ENCODE measurements at regions not wholly inside any gene's neighbourhood (a gene's known extent, or its start where the extent isn't known, plus 50 kb on each side); places are given as distances from the start of the nearest gene placed in this dataset.

DNA sequence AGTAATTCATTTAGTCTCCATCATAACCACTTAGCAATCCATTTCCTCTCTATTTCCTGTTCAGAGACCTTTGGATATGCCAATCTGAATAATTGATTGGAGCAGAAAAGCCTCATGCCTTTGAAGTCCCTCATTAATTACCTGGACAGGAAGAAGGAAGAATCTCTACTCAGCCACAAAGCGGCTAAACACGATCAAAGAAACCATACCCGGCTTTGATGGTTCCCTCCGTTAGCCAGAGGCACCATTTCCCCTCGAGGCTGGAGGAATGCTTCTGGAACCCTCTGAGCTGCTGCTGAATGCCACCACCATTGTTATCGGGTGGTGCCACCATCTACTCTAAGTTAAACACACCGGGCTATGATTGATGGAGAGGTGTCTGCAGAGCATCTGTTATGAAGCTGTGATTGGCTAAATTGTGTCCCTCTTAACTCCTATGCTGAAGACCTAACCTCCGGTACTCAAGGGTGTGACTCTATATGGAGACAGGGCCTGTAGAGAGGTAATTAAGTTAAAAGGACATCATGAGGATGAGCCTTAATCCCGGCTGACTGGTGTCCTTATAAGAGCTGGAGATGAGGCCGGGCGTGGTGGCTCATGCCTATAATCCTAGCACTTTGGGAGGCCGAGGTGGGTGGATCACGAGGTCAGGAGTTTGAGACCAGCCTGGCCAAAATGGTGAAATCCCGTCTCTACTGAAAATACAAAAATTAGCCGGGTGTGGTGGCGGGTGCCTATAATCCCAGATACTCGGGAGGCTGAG, 168.6 kb downstream of the CTTN start:
- H3K36me3 ChIP-seq (ENCODE audit: control insufficient read depth, insufficient read depth, low read length) = no peaks in the 10 kb centered on the region
- H4K20me1 ChIP-seq (replicated peaks; ENCODE audit: control insufficient read depth, insufficient read depth, low read length) = no peaks in the 10 kb centered on the region
- H3K79me2 ChIP-seq (ENCODE audit: control insufficient read depth, insufficient read depth, low read length) = no peaks in the 10 kb centered on the region
- H3K9me3 ChIP-seq (replicated peaks; ENCODE audit: control insufficient read depth, insufficient read depth, low read depth, low read length) = no peaks in the 10 kb centered on the region
- no TSS peak for BruUV-seq (replicated peaks)
- H2AFZ ChIP-seq (ENCODE audit: low read depth, low read length) = no peak overlapping the region
- no peak for ATAC-seq
- H3K9ac ChIP-seq (ENCODE audit: insufficient read depth in 1 of 2, low read depth in 2 of 2, low read length in 2 of 2) = no peak overlapping the region
- ChIA-PET POLR2A (no interaction called here), CTCF (ENCODE audit: low intra/inter-chr PET ratio) (no interaction called here)
- no peak for FAIRE-seq
- H3K4me2 ChIP-seq (ENCODE audit: insufficient read depth, low read length) = no peak overlapping the region
- DNase-seq (ENCODE audit: extremely low read depth in 1 of 4, low spot score in 3 of 4) = no peak
- H3K27ac ChIP-seq (ENCODE audit: extremely low read depth, low read depth, low read length) = no peak overlapping the region
- 0% methylated on average over 16 of the region's 17 CpGs for WGBS (ENCODE audit: insufficient coverage, low coverage, missing lambda C conversion rate)
- H3K27me3 ChIP-seq (ENCODE audit: control insufficient read depth in 2 of 2, insufficient read depth in 2 of 2, low read length in 2 of 2) = peaks cover 12 to 53% of the 10 kb centered on the region in 2 experiments; a peak in 4 of 5 replicates
- peaks cover 0 to 12% of the 10 kb centered on the region in 2 experiments; a peak in 2 of 5 replicates for H3K4me1 ChIP-seq (replicated peaks in 1 of 2; ENCODE audit: control insufficient read depth in 2 of 2, insufficient read depth in 2 of 2, low read length in 2 of 2)
- TF ChIP-seq ZNF324 (CRISPR knock-in tag; IDR thresholded peaks at IDR 0.05) (no peak), CREB3 (tag; conservative IDR thresholded peaks at IDR 0.05; ENCODE audit: low read depth) (no peak), HMG20B (CRISPR knock-in tag; IDR thresholded peaks at IDR 0.05) (no peak), FOXA1 (IDR thresholded peaks at IDR 0.05; ENCODE audit: borderline replicate concordance) (no peak)
- H3K4me3 ChIP-seq = no peak overlapping the region
- no peaks in the 10 kb centered on the region for H3K9me1 ChIP-seq (ENCODE audit: control insufficient read depth, insufficient read depth, low read length)
- intact Hi-C loops (cut with micrococcal nuclease) = no loop called here
- in situ Hi-C loops (cut with MboI) = no loop called here

DNA sequence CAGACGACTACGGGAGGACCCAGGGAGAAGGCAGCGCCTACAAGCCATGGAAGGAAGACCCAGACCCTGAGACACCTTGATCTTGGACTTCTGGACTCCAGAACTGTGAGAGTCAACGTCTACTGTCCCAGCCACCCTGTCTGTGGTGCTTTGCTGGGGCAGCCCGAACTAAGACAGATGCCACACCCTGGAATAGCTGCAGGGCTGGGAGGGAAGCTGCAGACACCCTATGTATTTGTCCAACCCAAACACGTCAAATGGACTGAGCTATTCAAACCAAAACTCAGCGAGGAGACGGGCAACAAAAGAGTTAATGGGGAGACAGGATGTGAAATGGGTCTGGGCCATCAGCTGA, 169.3 kb downstream of the CTTN start:
- no peak overlapping the region for H3K4me3 ChIP-seq
- H3K4me2 ChIP-seq (ENCODE audit: insufficient read depth, low read length) = 0 out of 2 replicates have a peak overlapping the region, but pooled peaks have one; percentile 46
- no peaks in the 10 kb centered on the region for H3K36me3 ChIP-seq (ENCODE audit: control insufficient read depth, insufficient read depth, low read length)
- H3K9me3 ChIP-seq (replicated peaks; ENCODE audit: control insufficient read depth, insufficient read depth, low read depth, low read length) = no peaks in the 10 kb centered on the region
- H3K27ac ChIP-seq (ENCODE audit: extremely low read depth, low read depth, low read length) = no peak overlapping the region
- no TSS peak for BruUV-seq (replicated peaks)
- FAIRE-seq (no peak), DNase-seq (ENCODE audit: extremely low read depth in 1 of 4, low spot score in 3 of 4) (no peak), ATAC-seq (no peak)
- H3K9me1 ChIP-seq (ENCODE audit: control insufficient read depth, insufficient read depth, low read length) = no peaks in the 10 kb centered on the region
- no peaks in the 10 kb centered on the region for H3K79me2 ChIP-seq (ENCODE audit: control insufficient read depth, insufficient read depth, low read length)
- H3K27me3 ChIP-seq (ENCODE audit: control insufficient read depth in 2 of 2, insufficient read depth in 2 of 2, low read length in 2 of 2) = peaks cover 12 to 59% of the 10 kb centered on the region in 2 experiments; a peak in 4 of 5 replicates
- H4K20me1 ChIP-seq (replicated peaks; ENCODE audit: control insufficient read depth, insufficient read depth, low read length) = no peaks in the 10 kb centered on the region
- H2AFZ ChIP-seq (ENCODE audit: low read depth, low read length) = no peak overlapping the region
- 0% methylated on average over 6 of the region's 8 CpGs for WGBS (ENCODE audit: insufficient coverage, low coverage, missing lambda C conversion rate)
- H3K4me1 ChIP-seq (replicated peaks in 1 of 2; ENCODE audit: control insufficient read depth in 2 of 2, insufficient read depth in 2 of 2, low read length in 2 of 2) = peaks cover 0 to 12% of the 10 kb centered on the region in 2 experiments; a peak in 2 of 5 replicates
- in situ Hi-C loops (cut with MboI) = no loop called here
- intact Hi-C loops (cut with micrococcal nuclease) = no loop called here
- POLR2A ChIA-PET = interaction anchor here (0.6 to 0.8 kb wide), 2 partner anchors 12 to 259 kb away, joined by 4 read pairs; no protein-coding TSS in a partner anchor
- CTCF ChIA-PET (ENCODE audit: low intra/inter-chr PET ratio) = no interaction called here
- H3K9ac ChIP-seq (ENCODE audit: insufficient read depth in 1 of 2, low read depth in 2 of 2, low read length in 2 of 2) = no peak overlapping the region
- no peak for TF ChIP-seq RBM25 (IDR thresholded peaks at IDR 0.05; ENCODE audit: low read depth, low read length, severe bottlenecking)
- no peak for TF ChIP-seq MEF2A (IDR thresholded peaks at IDR 0.05; ENCODE audit: control insufficient read depth, low read depth, low read length)
- TF ChIP-seq MAFG (tag; conservative IDR thresholded peaks at IDR 0.05) = no peak
- TF ChIP-seq MTA1 (IDR thresholded peaks at IDR 0.05; ENCODE audit: borderline replicate concordance) = no peak
- TF ChIP-seq FUS (optimal IDR thresholded peaks at IDR 0.05; ENCODE audit: low read depth, low read length) = no peak
- TF ChIP-seq PHTF2 (CRISPR knock-in tag; IDR thresholded peaks at IDR 0.05) = no peak
- TF ChIP-seq TFAM (CRISPR knock-in tag; conservative IDR thresholded peaks at IDR 0.05) = no peak
- TF ChIP-seq, protein P1, sequence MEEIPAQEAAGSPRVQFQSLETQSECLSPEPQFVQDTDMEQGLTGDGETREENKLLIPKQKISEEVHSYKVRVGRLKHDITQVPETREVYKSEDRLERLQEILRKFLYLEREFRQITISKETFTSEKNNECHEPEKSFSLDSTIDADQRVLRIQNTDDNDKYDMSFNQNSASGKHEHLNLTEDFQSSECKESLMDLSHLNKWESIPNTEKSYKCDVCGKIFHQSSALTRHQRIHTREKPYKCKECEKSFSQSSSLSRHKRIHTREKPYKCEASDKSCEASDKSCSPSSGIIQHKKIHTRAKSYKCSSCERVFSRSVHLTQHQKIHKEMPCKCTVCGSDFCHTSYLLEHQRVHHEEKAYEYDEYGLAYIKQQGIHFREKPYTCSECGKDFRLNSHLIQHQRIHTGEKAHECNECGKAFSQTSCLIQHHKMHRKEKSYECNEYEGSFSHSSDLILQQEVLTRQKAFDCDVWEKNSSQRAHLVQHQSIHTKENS (CRISPR knock-in tag; IDR thresholded peaks at IDR 0.05) = no peak
- no peak for TF ChIP-seq CXXC5 (CRISPR knock-in tag; IDR thresholded peaks at IDR 0.05)
- TF ChIP-seq ZNF263 (CRISPR knock-in tag; IDR thresholded peaks at IDR 0.05; ENCODE audit: borderline replicate concordance) = no peak

All from K562 (cell line).